HG03039 (cell line): ENCODE measurements at regions not wholly inside any gene's neighbourhood (a gene's known extent, or its start where the extent isn't known, plus 50 kb on each side); places are given as distances from the start of the nearest gene placed in this dataset.

ENCODE experiments used
- ATAC-seq: cut with Tn5 transposase; IDR thresholded peaks from one replicate; pipeline ENCODE4 v1.9.1; 2021; ENCODE audit warnings: mild to moderate bottlenecking, moderate library complexity; ENCODE audit not compliant: unreplicated experiment

- ATAC-seq, result no peak
Measured at GRCh38 chr13:84686458-84686857, 804.2 kb upstream of the SLITRK1 start.

GRCh38 chr13:84684804-84685203, 802.5 kb upstream of the SLITRK1 start:
- ATAC-seq, result no peak

GRCh38 chr13:84684048-84684662, 801.9 kb upstream of the SLITRK1 start:
- no peak for ATAC-seq

- ATAC-seq, result no peak
Measured at GRCh38 chr13:84683448-84683847, 801.2 kb upstream of the SLITRK1 start.

DNA sequence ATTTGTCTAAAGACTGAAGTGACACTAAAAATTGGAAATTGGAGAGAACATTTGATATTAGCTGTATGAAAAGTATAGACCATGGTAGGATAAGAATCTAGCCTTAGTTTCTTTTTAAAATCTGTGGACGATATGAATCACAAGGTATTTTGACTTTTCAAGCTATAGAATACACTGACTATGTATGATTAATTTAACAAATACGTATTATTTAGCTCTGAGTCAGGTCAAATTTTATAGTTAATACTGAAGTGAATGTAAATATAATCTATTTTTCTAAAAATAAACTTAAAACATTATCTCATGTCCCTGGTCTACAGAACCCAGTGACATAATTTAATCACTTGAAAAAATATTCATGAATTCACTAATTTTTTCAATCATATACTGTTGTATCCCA, 795.6 kb upstream of the SLITRK1 start:
- ATAC-seq, result no peak

- no peak for ATAC-seq
Measured at GRCh38 chr13:84672616-84673015, 790.3 kb upstream of the SLITRK1 start.

DNA sequence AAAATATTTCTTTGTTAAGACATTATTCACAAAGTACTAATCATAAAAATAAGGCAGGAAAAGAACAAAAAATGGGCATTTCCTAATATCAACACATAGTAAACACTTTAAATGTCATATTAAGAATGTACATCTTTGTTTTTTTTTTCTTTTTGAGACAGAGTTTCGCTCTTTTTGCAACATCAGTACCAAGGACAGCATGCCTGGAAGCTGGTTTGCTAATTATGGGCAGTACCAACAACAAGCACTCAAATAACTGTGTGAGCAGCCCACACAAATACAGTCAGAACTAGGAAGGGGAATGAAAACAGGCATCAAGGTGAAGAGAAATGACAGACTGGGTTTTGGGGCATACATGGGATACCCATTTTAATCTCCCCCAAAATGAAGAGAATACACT, 788.0 kb upstream of the SLITRK1 start:
- no peak for ATAC-seq

DNA sequence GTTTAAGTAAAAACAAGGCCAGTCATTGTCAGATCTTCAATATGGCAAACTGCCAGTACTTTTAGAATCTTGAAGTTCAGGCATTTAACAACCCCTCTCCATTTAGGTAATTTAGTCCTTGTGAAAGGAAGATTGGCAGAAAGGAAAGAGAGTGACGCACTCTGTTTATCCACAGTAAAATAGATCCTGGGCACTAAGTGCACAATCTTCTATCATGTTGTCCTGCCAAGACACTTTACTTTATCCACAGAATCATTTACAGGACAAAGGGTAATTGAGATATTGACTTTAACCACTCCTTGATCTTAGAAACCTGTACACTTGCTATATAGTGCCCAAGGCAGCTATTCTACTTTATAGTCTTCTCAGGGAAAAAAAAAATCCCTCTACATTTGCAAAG, 786.4 kb upstream of the SLITRK1 start:
- no peak for ATAC-seq

- no peak for ATAC-seq
Measured at GRCh38 chr13:84662491-84662890, 780.2 kb upstream of the SLITRK1 start.

DNA sequence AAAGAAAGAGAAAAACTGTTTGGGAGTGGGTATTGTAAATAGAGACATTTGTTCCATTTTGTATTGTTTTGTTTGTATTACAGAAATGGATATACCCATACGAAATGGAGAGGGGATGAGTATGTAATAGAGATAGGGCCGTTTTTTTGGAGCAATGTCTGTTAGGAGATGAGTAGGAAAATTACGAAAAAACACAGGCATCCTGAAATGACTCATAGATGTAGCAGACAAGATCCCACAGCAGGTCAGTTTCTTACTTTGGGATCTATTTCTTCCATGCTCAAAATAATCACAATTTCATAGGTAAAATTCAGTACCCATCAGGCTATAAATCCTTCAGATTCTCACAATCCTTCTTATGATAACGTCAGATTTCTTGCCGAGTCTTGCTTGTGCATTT, 779.4 kb upstream of the SLITRK1 start:
- no peak for ATAC-seq

DNA sequence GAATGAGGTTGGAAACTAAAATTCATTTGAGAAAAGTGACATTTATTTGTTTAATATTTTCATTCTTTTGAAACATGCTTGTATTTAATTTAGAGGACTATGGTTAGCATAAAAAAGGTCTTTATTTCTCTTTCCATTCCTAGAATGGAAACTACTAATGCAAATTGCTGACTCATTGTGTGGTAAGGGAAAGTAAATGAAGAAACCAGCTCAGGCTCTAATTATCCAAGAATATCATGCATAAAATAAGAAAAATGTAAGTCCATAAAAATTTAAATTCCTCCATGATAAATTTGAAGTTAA, 777.0 kb upstream of the SLITRK1 start:
- no peak for ATAC-seq

- no peak for ATAC-seq
Measured at GRCh38 chr13:84658491-84659358, 776.5 kb upstream of the SLITRK1 start.

DNA sequence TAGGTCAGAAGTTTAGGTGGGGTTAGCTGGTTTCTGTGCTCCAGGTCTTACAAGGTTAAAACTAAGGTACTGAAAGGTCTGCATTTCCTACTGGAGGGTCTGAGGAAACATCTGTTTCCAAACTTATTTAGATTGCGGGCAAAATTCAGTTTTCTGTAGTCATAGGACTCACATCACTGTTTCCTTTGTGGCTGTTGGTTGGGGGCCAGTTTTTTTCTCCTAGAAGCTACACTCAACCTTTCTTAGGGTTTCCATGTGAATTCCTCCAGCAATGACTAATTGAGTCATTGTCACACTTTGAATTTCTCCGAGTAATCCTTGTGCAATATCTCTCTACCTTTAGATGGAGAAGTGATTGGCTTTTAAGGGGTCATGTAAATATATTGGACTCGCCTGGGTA, 773.4 kb upstream of the SLITRK1 start:
- ATAC-seq, result no peak

- ATAC-seq, result no peak
Measured at GRCh38 chr13:84654654-84655275, 772.5 kb upstream of the SLITRK1 start.

- no peak for ATAC-seq
Measured at GRCh38 chr13:84653915-84654534, 771.8 kb upstream of the SLITRK1 start.

DNA sequence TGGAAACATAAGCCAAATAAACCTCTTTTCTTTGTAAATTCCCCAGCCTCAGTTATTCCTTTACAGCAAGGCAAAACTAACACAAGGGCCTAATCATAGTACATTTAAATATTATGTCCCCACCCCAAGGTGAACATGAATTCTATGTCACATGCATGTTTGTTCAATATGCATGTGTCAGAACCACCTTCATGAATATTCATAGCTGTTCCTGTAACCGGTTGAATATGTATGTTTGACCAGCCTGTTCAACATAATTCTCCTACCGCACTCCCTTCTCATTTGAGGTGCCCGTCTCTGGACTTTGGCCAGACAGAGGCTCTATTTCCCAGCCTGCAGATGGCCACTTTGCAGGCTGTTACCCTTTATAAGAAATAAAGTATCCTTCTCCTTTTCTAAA, 769.4 kb upstream of the SLITRK1 start:
- no peak for ATAC-seq

DNA sequence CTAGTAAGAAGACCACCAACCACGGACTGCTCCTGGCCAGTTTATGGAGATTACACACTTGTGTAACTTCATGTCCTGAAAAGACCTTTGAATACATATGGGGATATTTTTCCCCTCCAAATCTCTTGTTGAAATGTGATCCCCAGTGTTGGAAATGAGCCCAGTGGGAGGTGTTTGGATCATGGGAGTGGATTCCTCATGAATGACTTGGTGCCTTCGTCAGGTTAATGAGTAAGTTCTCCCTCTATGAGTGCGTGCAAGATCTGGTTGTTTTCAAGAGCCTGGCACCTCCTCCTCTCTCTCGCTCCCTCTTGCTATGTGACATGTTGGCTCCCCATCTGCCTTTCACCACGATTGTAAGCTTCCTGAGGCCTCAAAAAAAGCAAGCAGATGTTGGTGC, 769.0 kb upstream of the SLITRK1 start:
- ATAC-seq, result no peak

- no peak for ATAC-seq
Measured at GRCh38 chr13:84649853-84650252, 767.6 kb upstream of the SLITRK1 start.

DNA sequence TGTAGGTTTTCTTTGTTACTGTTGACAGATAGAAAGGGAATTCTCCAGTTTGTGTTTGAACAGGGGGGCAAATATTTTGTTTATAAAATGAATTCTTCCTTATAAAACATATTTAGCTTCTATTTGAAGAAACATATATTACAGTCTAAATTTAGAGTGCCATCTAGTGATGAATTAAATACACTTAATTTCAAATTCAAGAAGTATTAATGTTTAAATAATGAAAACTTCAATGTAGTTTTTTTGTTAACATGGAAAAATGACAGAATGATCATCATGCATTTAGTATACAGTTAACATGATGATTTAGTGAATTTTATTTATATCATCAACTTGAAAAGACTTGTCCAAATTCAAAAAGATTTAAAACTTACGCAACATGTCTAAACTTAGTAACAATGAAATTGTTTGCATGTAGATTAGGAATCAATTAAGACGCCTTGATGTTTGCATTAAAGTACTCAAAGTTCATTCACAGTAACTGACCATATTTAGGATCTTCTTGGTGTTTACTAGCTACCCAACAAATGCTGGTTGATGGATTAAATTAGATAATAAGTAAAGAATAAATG, 765.9 kb upstream of the SLITRK1 start:
- ATAC-seq, result no peak

DNA sequence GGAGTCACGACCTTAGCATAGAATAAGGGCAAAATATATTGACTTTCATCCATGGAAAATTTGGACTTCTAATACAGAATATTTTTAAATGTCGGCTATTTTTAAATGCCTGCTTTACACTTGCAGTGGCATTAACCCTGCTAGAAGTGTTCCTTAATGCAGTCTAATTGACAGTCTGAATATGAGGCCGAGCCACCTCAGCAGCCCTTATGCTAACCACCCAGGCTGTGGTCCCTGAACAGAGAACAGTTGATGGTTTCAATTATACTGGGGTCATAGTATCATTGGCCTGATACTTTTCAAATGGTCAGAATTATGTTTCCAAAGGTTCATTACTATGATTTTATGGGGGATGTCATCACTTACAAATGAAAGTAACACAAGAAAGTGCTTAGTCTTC, 764.7 kb upstream of the SLITRK1 start:
- no peak for ATAC-seq

- no peak for ATAC-seq
Measured at GRCh38 chr13:84645196-84646012, 763.1 kb upstream of the SLITRK1 start.
